ENCODE measurements at regions not wholly inside any gene's neighbourhood (a gene's known extent, or its start where the extent isn't known, plus 50 kb on each side); places are given as distances from the start of the nearest gene placed in this dataset.
"Not testable (repeated sequence)": the region's sequence is repeated elsewhere in the genome, so short reads cannot be mapped to it uniquely, and the experiment has no call there.

- intact Hi-C loops (cut with DNase I), result no loop called here
- ATAC-seq (ENCODE audit: poor library complexity), result peak; percentile 79
- peak; percentile 42 for DNase-seq
Observed at GRCh38 chr6:76771059-76771634, 692.1 kb downstream of the HTR1B start.

DNA sequence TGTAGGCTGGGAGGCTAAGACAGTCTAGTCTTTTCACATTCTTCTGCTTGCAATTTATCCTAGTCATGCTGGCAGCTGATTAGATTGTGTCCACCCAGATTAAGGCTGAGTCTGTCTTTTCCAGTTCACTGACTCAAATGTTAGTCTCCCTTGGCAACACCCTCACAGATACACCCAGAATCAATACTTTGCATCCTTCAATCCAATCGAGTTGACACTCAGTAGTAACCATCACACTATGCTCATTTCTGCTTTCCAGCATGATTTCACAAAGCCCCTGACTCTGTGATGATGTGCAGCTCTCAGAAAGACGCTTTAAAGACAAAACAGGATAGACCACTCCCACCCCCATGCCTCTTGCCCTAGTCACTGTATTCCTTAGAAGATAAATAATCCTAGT is 693.0 kb downstream of the HTR1B start:
- no peak for DNase-seq
- intact Hi-C loops (cut with DNase I), result no loop called here
- no peak for ATAC-seq (ENCODE audit: poor library complexity)

DNA sequence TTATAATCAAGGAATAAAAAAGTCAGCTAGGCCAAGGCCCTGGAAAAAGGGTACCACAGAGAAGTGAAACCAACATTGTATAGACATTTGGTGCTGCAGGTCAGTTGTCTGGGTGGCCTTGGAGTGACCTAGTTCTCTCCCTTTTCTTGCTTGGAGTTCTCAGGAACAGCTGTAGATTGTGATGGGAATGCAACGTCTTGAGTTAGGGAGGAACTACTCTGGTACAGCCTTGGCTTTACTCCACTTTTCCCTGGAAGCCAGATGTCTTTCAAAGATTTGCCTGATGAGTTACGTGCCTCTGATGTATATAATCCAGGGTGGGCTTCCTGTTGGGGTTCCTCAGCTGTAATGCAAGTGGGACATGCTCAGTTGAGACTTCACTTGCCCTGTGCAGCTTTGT is 694.7 kb downstream of the HTR1B start:
- intact Hi-C loops (cut with DNase I), result no loop called here
- ATAC-seq (ENCODE audit: poor library complexity), result no peak

DNA sequence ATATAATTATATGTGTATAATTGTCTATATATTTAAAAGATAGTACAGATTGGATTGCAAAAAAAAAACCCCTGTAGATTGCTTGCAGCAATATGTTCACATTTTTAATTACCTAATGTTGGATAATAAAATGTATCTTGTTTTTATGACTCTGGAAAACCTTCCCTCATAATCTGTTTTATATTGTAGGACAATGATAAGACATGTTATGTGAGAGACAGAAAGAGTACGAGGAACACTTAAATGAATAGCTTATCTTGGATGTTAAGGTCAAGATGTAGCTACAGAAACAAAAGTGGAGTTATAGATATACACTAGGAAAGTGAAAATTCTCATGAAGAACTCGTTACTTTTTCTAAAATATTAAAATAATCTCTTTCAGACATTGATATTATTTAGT is 691.6 kb upstream of the IMPG1 start:
- ATAC-seq (ENCODE audit: poor library complexity) (no peak), DNase-seq (no peak)
- intact Hi-C loops (cut with DNase I), result no loop called here

More for the DNA sequence above, 694.7 kb downstream of the HTR1B start:
- DNase-seq, result no peak

DNA sequence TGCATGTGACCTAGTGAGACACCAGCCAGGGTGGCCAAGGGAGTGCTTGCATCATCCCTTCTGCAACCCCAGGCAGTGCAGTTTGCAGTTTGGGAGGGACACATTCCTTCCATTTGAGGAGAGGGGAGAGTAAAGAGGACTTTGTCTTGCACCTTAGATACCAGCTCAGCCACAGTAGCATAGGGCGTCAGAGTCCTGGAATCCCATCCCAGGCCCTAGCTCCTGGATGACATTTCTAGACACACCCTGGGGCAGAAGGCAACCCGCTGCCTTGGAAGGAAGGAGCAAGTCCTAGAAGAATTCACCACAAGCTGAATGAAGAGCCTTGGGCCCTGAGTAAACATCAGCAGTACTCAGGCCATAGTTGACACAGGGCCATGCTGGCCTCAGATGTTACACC is 680.4 kb upstream of the IMPG1 start:
- intact Hi-C loops (cut with DNase I), result no loop called here
- ATAC-seq (ENCODE audit: poor library complexity) (no peak), DNase-seq (no peak)

DNA sequence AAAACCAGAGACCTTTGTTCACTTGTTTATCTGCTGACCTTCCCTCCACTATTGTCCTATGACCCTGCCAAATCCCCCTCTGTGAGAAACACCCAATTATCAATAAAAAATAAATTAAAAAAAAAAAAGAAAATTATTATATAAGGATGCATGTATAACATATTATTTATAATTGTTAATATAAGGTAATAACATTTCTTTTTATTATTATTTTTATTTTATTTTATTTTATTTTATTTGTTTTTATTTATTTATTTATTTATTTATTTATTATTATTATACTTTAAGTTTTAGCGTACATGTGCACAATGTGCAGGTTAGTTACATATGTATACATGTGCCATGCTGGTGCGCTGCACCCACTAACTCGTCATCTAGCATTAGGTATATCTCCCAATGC is 672.9 kb upstream of the IMPG1 start:
- intact Hi-C loops (cut with DNase I); DNase-seq; ATAC-seq (ENCODE audit: poor library complexity): not testable (repeated sequence)

GRCh38 chr6:76744151-76744720 is 671.8 kb upstream of the IMPG1 start:
- intact Hi-C loops (cut with DNase I); ATAC-seq (ENCODE audit: poor library complexity); DNase-seq: not testable (repeated sequence)

- ATAC-seq (ENCODE audit: poor library complexity), result no peak
- intact Hi-C loops (cut with DNase I), result no loop called here
- DNase-seq, result no peak
Observed at GRCh38 chr6:76742919-76743318, 670.5 kb upstream of the IMPG1 start.

- DNase-seq, result no peak
- no peak for ATAC-seq (ENCODE audit: poor library complexity)
- intact Hi-C loops (cut with DNase I), result no loop called here
Observed at GRCh38 chr6:76719449-76719848, 647.0 kb upstream of the IMPG1 start.

GRCh38 chr6:76708641-76709331 is 636.3 kb upstream of the IMPG1 start:
- ATAC-seq (ENCODE audit: poor library complexity), result no peak

DNA sequence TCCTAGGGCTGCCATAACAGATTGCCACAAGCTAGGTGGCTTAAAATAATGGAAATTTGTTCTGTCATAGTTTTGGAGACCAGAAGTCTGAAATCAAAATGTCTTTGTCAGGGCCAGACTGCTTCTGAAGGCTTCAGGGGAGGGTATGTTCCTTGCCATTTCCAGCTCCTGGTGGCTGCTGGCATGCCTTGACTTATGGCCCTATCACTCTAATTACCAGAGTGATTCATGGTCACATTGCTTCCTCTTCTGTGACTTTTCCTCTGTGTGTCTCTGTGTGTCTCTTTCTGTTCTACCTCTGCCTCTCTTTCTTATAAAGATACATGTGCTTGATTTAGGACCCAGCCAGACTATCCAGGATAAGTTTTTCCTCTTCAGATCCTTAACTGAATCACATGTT is 635.2 kb upstream of the IMPG1 start:
- DNase-seq, result no peak
- intact Hi-C loops (cut with DNase I), result no loop called here
- peak; percentile 29 for ATAC-seq (ENCODE audit: poor library complexity)

More at GRCh38 chr6:76708641-76709331, 636.3 kb upstream of the IMPG1 start:
- no peak for DNase-seq
- intact Hi-C loops (cut with DNase I), result no loop called here

DNA sequence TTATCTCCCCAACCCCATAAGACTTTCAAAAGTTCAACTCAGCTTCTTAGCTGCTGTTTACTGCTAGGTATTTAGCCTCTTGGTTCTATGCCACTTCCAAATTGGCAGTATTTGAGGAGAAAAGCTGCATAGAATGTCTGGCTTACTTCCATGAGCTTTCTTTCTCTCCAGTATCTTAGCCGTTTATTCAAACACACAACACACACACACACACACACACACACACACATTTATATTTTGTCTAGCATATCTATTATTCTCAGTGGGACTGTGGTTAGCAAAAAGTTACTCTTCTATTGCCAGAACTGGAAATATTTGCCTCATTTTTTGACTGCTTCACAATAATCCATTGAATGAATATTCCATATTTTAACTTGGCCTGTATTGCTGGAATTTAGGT is 634.2 kb upstream of the IMPG1 start:
- DNase-seq, result no peak
- no peak for ATAC-seq (ENCODE audit: poor library complexity)
- intact Hi-C loops (cut with DNase I), result no loop called here

GRCh38 chr6:76706086-76706485 is 633.6 kb upstream of the IMPG1 start:
- ATAC-seq (ENCODE audit: poor library complexity), result no peak
- intact Hi-C loops (cut with DNase I), result no loop called here

DNA sequence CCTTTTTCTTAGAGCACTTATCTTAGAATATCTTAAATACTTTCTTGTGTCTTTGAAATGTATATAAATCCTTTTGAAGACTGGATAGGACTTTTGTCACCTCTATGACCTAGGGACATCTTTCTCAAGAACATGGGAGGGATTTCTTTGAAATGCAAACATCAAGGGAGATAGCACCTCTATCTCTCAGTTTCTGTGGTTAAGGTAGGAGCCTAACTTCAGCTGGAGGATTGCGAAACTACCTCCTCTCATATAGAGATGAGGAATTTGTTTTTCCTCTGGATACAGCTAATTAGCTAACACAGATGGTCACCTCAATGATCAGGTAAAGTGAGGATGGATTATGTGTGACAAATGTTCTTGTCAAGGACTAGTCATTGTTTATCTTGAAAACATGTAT is 631.3 kb upstream of the IMPG1 start:
- no peak for DNase-seq
- ATAC-seq (ENCODE audit: poor library complexity), result no peak
- intact Hi-C loops (cut with DNase I), result no loop called here

More at GRCh38 chr6:76706086-76706485, 633.6 kb upstream of the IMPG1 start:
- no peak for DNase-seq

DNA sequence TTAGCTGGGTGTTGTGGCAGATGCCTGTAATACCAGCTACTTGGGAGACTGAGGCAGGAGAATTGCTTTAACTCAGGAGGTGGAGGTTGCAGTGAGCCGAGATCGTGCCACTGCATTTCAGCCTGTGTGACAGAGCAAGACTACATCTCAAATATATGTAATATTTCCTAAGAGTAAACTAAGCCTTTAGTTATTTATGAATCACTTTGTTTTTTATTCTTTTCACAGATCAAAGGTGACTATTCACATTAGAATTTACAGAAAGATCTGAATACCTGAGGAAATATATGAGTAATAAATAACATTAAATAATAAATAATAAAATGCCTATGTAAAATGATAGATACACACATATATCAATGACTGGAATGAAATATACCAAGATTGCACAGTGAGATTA is 630.8 kb upstream of the IMPG1 start:
- intact Hi-C loops (cut with DNase I), result no loop called here

GRCh38 chr6:76702187-76702586 is 629.7 kb upstream of the IMPG1 start:
- intact Hi-C loops (cut with DNase I), result no loop called here
- DNase-seq, result no peak
- ATAC-seq (ENCODE audit: poor library complexity), result no peak

More for the DNA sequence above, 630.8 kb upstream of the IMPG1 start:
- no peak for ATAC-seq (ENCODE audit: poor library complexity)
- DNase-seq, result no peak

DNA sequence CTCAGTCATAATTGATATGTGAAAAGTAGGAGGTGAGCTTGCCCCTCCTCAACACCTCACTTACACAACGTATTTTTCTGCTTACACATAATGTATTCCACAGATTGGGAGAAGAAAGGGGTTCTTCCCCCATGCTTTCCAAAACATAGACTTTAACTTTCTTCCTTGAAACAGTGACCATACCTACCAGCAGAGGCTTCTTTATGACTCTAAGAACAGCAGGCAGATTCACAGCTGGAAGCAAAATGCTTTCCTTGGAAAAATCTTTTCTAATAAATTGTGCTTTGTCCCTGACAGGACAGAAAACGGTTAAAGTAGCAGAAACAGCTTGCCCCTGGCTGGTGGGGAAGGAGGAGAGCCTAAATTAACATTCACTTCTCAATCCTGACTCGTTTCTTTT is 629.1 kb upstream of the IMPG1 start:
- DNase-seq (no peak), ATAC-seq (ENCODE audit: poor library complexity) (no peak)
- intact Hi-C loops (cut with DNase I), result no loop called here

- intact Hi-C loops (cut with DNase I), result loop anchor here (10.0 kb wide), 1 partner anchor 187 kb away; no protein-coding TSS in a partner anchor
- DNase-seq (no peak), ATAC-seq (ENCODE audit: poor library complexity) (no peak)
Observed at GRCh38 chr6:76697585-76697984, 625.1 kb upstream of the IMPG1 start.

DNA sequence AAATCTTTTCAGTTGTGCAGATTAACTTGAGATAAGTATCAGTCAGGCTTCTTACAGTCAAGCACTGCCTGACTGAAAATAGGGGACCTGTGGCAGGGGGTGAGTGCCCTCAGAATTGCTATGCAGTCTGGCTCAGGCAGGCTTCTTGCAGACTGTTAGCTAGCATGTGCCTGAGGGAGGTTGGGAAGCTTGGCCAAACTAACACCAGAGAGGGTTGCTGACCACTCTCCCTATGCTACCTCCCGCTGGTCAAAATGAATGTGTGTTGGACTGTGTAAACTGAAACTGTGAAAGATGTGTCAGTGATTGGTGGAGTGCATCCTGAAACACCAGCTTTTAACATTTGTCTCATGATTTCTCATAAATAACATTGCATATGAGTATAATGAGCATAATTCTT is 622.3 kb upstream of the IMPG1 start:
- intact Hi-C loops (cut with DNase I), result loop anchor here (10.0 kb wide), 1 partner anchor 190 kb away; no protein-coding TSS in a partner anchor
- ATAC-seq (ENCODE audit: poor library complexity) (no peak), DNase-seq (no peak)

DNA sequence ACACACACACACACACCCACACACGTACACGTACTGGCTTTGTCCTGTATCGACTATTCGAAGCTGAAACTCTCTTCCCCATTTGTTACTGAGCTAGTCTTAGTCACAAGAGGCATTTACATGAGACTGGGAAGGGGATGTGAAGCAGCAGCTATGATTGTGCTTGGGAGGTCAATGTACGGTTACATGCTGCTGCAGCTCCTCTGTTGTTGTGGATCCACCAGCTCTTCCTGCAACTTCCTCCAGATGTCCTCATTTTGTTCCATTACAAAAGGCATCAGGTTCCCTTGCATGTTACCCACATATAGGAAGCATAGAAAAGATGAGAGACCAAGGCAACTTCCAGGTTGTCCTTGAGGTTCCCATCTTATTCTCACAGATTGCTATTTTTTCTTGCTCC is 612.4 kb upstream of the IMPG1 start:
- intact Hi-C loops (cut with DNase I), result loop anchor here (10.0 kb wide), 2 partner anchors 750 to 780 kb away; partner anchors contain the start of gene HTR1B

More for the DNA sequence above, 612.4 kb upstream of the IMPG1 start:
- no peak for ATAC-seq (ENCODE audit: poor library complexity)
- no peak for DNase-seq

Measured in Right ventricle myocardium superior (tissue), 1 donor.